NAMALWA (cell line): ENCODE measurements at regions not wholly inside any gene's neighbourhood (a gene's known extent, or its start where the extent isn't known, plus 50 kb on each side); places are given as distances from the start of the nearest gene placed in this dataset.
"Not testable (repeated sequence)": the region's sequence is repeated elsewhere in the genome, so short reads cannot be mapped to it uniquely, and the experiment has no call there.

ENCODE experiments used
- DNase-seq: peaks from one replicate; pipeline ENCODE4 v3.0.0-alpha.2; 2015; ENCODE audit warnings: low spot score

- no peak for DNase-seq
Measured at GRCh38 chr17:72175787-72176515, 55.1 kb downstream of the SOX9 start.

- no peak for DNase-seq
Measured at GRCh38 chr17:72176516-72176851, 55.7 kb downstream of the SOX9 start.

- DNase-seq = no peak
Measured at GRCh38 chr17:72176951-72177660, 56.3 kb downstream of the SOX9 start.

- DNase-seq = no peak
Measured at GRCh38 chr17:72177738-72178137, 56.9 kb downstream of the SOX9 start.

- no peak for DNase-seq
Measured at GRCh38 chr17:72182371-72182873, 61.6 kb downstream of the SOX9 start.

GRCh38 chr17:72183194-72183685, 62.4 kb downstream of the SOX9 start:
- DNase-seq = no peak

- no peak for DNase-seq
Measured at GRCh38 chr17:72184805-72185204, 64.0 kb downstream of the SOX9 start.

GRCh38 chr17:72185564-72185963, 64.7 kb downstream of the SOX9 start:
- DNase-seq = no peak

GRCh38 chr17:72187556-72187955, 66.7 kb downstream of the SOX9 start:
- no peak for DNase-seq

GRCh38 chr17:72188801-72189200, 68.0 kb downstream of the SOX9 start:
- no peak for DNase-seq

GRCh38 chr17:72189768-72190593, 69.2 kb downstream of the SOX9 start:
- DNase-seq = no peak

GRCh38 chr17:72191356-72191755, 70.5 kb downstream of the SOX9 start:
- no peak for DNase-seq

GRCh38 chr17:72191921-72192799, 71.3 kb downstream of the SOX9 start:
- DNase-seq = no peak

GRCh38 chr17:72192800-72193192, 72.0 kb downstream of the SOX9 start:
- DNase-seq = no peak

- no peak for DNase-seq
Measured at GRCh38 chr17:72193391-72194106, 72.7 kb downstream of the SOX9 start.

- not testable (repeated sequence) for DNase-seq
Measured at GRCh38 chr17:72194107-72194440, 73.3 kb downstream of the SOX9 start.

GRCh38 chr17:72199256-72199655, 78.4 kb downstream of the SOX9 start:
- no peak for DNase-seq

- DNase-seq = no peak
Measured at GRCh38 chr17:72204742-72205141, 83.9 kb downstream of the SOX9 start.

GRCh38 chr17:72205357-72205756, 84.5 kb downstream of the SOX9 start:
- DNase-seq = no peak

GRCh38 chr17:72205822-72206221, 85.0 kb downstream of the SOX9 start:
- no peak for DNase-seq

GRCh38 chr17:72206376-72206775, 85.6 kb downstream of the SOX9 start:
- no peak for DNase-seq
